ENCODE measurements at regions not wholly inside any gene's neighbourhood (a gene's known extent, or its start where the extent isn't known, plus 50 kb on each side); places are given as distances from the start of the nearest gene placed in this dataset.

DNA sequence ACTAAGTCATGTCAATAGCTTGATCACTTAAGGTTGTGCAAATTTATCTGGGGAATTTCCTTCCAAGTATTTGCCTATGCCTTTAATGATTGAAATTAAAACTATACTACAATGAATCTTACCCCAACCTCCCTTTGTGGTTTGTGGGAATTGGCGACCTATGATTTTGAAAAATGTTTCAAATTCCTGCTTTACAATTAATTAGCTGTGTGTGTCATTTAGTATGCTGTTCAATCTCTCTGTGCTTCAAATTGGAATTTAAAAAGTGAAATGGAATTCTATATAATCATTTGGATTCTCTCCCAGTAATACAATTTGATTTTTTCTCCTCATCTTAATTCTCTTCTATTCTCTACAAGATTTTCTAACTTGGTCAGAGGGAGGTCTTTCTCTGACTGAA lies 2319.5 kb downstream of the ARAP2 start:
- TF ChIP-seq, protein P1, sequence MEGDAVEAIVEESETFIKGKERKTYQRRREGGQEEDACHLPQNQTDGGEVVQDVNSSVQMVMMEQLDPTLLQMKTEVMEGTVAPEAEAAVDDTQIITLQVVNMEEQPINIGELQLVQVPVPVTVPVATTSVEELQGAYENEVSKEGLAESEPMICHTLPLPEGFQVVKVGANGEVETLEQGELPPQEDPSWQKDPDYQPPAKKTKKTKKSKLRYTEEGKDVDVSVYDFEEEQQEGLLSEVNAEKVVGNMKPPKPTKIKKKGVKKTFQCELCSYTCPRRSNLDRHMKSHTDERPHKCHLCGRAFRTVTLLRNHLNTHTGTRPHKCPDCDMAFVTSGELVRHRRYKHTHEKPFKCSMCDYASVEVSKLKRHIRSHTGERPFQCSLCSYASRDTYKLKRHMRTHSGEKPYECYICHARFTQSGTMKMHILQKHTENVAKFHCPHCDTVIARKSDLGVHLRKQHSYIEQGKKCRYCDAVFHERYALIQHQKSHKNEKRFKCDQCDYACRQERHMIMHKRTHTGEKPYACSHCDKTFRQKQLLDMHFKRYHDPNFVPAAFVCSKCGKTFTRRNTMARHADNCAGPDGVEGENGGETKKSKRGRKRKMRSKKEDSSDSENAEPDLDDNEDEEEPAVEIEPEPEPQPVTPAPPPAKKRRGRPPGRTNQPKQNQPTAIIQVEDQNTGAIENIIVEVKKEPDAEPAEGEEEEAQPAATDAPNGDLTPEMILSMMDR (conservative IDR thresholded peaks at IDR 0.05; ENCODE audit: low read depth, low read length): no peak
- no peak for TF ChIP-seq EZH2 (IDR thresholded peaks at IDR 0.05; ENCODE audit: borderline replicate concordance, low read depth, low read length, poor library complexity, severe bottlenecking)
